Neutrophil (primary cell): ENCODE measurements at regions not wholly inside any gene's neighbourhood (a gene's known extent, or its start where the extent isn't known, plus 50 kb on each side); places are given as distances from the start of the nearest gene placed in this dataset.

ENCODE experiments used
- H3K27ac ChIP-seq: fragments of 200-600 bp; sonication (generic); 2 replicates; pipeline ENCODE4 v1.5.1; 2016; ENCODE audit warnings: mild to moderate bottlenecking, moderate library complexity
- H3K27me3 ChIP-seq: fragments of 200-600 bp; sonication (generic); 2 replicates; pipeline ENCODE4 v1.6.0; 2016; ENCODE audit warnings: mild to moderate bottlenecking
- H3K36me3 ChIP-seq: fragments of 200-600 bp; sonication (generic); 2 replicates; pipeline ENCODE4 v1.5.1; 2017
- H3K4me1 ChIP-seq, 2 experiments: fragments of 200-600 bp in 1 of 2; sonication (generic) in 1 of 2; 1 replicate in 1 of 2; 2 replicates in 1 of 2; pipeline versions ENCODE4 v1.5.1 to v1.6.1; 2013 to 2016; ENCODE audit warnings: low read depth in 1 of 2, low read length in 1 of 2, mild to moderate bottlenecking in 1 of 2, moderate library complexity in 1 of 2; ENCODE audit not compliant: control insufficient read depth in 1 of 2, insufficient read depth in 1 of 2
- H3K4me3 ChIP-seq, 2 experiments: fragments of 200-600 bp in 1 of 2; sonication (generic) in 1 of 2; 1 replicate in 1 of 2; 2 replicates in 1 of 2; pipeline ENCODE4 v1.5.1; 2013 to 2016; ENCODE audit warnings: low read depth in 1 of 2, low read length in 1 of 2, mild to moderate bottlenecking in 1 of 2, moderate library complexity in 1 of 2
- H3K9me3 ChIP-seq: fragments of 200-600 bp; sonication (generic); 2 replicates; pipeline ENCODE4 v1.5.1; 2016
- CTCF ChIP-seq: fragments of 200-600 bp; sonication (generic); IDR thresholded peaks from 2 replicates; pipeline ENCODE4 v1.5.1; 2016; ENCODE audit warnings: antibody characterized with exemption

DNA sequence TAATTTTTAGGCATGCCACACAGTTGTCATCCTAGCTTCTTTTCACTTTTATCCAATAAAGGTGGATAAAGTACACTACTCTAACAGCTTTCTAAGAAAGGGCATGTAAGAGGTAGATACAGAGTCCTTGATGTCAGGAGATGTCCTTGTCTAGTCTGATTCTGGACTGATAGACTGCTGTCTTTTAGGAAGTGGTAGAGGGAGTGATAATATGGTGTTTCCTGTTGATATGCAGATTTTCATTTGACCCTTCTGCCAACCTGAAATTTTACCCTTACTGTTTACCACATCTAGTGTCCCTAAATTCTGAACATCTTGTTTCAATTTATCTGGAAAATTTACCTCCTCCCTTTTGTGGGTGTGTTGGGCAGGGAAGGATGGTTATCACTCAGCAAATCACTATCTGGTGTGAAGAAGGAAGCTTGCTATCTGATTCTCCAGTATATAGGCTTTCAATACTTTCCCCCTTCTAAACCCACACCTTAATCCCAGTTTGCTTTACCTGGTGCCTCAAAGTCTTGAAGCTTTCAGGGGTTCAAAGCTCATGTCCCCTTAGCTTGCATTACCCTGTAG lies 354.9 kb upstream of the SNX7 start:
- Histone ChIP-seq H3K27me3 (no peaks in the 10 kb centered on the region), H3K9me3 (no peaks in the 10 kb centered on the region), H3K27ac (no peak overlapping the region), H3K36me3 (no peaks in the 10 kb centered on the region), H3K4me3 (no peak overlapping the region), H3K4me1 (no peaks in the 10 kb centered on the region)
- no peak for TF ChIP-seq CTCF

DNA sequence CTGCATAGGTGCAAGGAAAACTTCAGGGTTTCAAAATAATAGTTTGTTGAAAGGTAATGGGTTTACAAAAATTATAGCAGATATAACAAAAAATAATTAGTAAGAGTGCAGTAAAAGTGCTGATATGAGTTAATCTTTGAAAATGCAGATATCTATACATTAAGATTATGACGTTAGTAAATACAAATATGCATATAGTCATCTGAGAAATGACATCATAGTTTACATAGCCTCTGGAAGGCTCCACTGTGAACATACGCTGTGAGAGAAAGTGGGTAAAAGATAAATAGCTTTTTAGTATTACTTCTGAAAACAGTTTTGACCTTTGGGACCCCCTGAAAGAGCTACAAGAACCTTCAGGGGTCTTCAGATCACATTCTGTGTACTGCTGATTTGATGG lies 356.2 kb upstream of the SNX7 start:
- H3K27me3 ChIP-seq, result no peaks in the 10 kb centered on the region
- TF ChIP-seq CTCF, result no peak
- H3K36me3 ChIP-seq, result no peaks in the 10 kb centered on the region
- no peaks in the 10 kb centered on the region for H3K4me1 ChIP-seq
- H3K4me3 ChIP-seq, result no peak overlapping the region
- H3K27ac ChIP-seq, result no peak overlapping the region
- H3K9me3 ChIP-seq, result no peaks in the 10 kb centered on the region

DNA sequence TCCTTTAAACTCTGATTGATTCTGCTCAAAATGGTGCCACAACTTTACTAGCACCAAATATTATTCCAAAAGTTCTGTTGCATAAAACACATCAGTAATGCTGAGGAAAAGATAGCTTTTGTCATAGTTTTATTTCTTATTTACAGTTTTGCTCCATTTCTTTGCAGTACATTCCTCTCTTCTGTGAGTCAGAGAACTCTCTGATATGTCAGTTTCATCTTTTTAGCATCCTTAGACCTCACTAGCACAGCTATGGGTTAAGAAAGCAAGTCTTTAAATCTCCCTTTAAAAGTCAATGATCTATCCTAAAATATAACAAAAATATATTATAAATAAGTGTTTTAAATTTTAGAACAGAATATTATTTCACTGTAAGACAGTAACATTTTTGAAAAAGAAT lies 356.6 kb upstream of the SNX7 start:
- no peaks in the 10 kb centered on the region for H3K36me3 ChIP-seq
- H3K4me1 ChIP-seq, result no peaks in the 10 kb centered on the region
- no peak for TF ChIP-seq CTCF
- no peaks in the 10 kb centered on the region for H3K9me3 ChIP-seq
- no peaks in the 10 kb centered on the region for H3K27me3 ChIP-seq
- no peak overlapping the region for H3K4me3 ChIP-seq
- H3K27ac ChIP-seq, result no peak overlapping the region

DNA sequence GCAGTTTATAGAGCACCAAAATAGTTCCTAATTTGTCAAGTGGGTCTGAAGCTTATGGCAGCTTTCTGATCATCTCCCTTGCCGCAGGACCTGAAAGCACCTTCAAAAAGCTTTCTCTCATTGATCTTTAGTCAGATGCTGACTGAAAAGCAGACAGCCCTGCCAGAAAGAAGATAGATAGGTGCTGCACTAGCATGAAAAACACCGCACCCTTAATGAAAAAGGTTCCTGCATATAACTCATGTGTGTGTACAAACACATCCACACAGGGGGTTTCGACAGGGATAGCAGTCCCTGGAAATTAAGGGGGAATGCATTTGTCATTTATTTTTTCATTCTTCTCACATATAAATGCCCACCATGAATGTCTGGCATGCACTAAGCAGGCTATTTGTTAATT lies 361.7 kb upstream of the SNX7 start:
- H3K9me3 ChIP-seq, result no peaks in the 10 kb centered on the region

DNA sequence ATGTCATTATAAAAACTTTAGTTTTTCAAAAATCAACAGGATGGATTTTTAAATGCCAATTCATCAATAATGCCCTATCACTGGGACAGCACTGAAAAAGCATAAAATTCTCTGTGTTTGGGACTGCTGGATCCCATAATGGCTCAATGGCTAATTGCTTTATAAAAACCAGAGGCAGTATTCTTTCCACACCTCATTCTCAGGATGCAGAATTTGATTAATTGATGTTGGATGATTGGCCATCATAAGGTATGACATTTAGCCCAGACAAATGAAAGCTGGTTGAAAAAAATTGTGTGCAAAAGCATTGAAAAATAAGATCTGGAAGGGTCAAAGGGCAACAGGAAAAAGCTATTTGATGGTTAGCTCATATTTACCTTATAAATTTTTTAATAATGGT lies 362.2 kb upstream of the SNX7 start:
- Histone ChIP-seq H3K4me3 (no peak overlapping the region), H3K9me3 (no peaks in the 10 kb centered on the region), H3K36me3 (no peaks in the 10 kb centered on the region), H3K27ac (no peak overlapping the region), H3K4me1 (no peaks in the 10 kb centered on the region), H3K27me3 (no peaks in the 10 kb centered on the region)
- no peak for TF ChIP-seq CTCF

More for the DNA sequence above, 361.7 kb upstream of the SNX7 start:
- Histone ChIP-seq H3K4me3 (no peak overlapping the region), H3K36me3 (no peaks in the 10 kb centered on the region), H3K27me3 (no peaks in the 10 kb centered on the region), H3K4me1 (no peaks in the 10 kb centered on the region), H3K27ac (no peak overlapping the region)
- TF ChIP-seq CTCF, result no peak

- Histone ChIP-seq H3K4me3 (no peak overlapping the region), H3K27me3 (no peaks in the 10 kb centered on the region), H3K4me1 (no peaks in the 10 kb centered on the region), H3K9me3 (no peaks in the 10 kb centered on the region), H3K36me3 (no peaks in the 10 kb centered on the region), H3K27ac (no peak overlapping the region)
- TF ChIP-seq CTCF, result no peak
Measured at GRCh38 chr1:98298319-98298718, 363.2 kb upstream of the SNX7 start.
